WTC11 (cell line): ENCODE measurements at regions not wholly inside any gene's neighbourhood (a gene's known extent, or its start where the extent isn't known, plus 50 kb on each side); places are given as distances from the start of the nearest gene placed in this dataset.
A peak's percentile ranks its signal among the peaks of the same experiment; 100 is the strongest.

Source experiments
- ATF6 ChIP-seq: sonication (generic); formaldehyde crosslinking; IDR thresholded peaks from 2 replicates; pipeline ENCODE4 v1.8.1; 2023; ENCODE audit warnings: mild to moderate bottlenecking, missing genetic modification reagents
- CREB1 ChIP-seq: sonication (generic); formaldehyde crosslinking; IDR thresholded peaks from 2 replicates; pipeline ENCODE4 v1.8.0; 2023; ENCODE audit warnings: mild to moderate bottlenecking, missing genetic modification reagents
- CREM ChIP-seq: sonication (generic); formaldehyde crosslinking; IDR thresholded peaks from 2 replicates; pipeline ENCODE4 v1.8.1; 2022; ENCODE audit warnings: mild to moderate bottlenecking, missing genetic modification reagents, moderate library complexity
- E2F1 ChIP-seq: sonication (generic); formaldehyde crosslinking; IDR thresholded peaks from 2 replicates; pipeline ENCODE4 v1.8.0; 2022; ENCODE audit warnings: mild to moderate bottlenecking, missing genetic modification reagents
- EMX1 ChIP-seq: fragments of 250-450 bp; sonication (Bioruptor Pico); IDR thresholded peaks from 2 replicates; pipeline ENCODE4 v1.8.0; 2021; ENCODE audit warnings: mild to moderate bottlenecking
- FOXP1 ChIP-seq: sonication (generic); formaldehyde crosslinking; IDR thresholded peaks from 2 replicates; pipeline ENCODE4 v1.8.0; 2022; ENCODE audit warnings: missing genetic modification reagents, mild to moderate bottlenecking, moderate library complexity, borderline replicate concordance
- GABPB1 ChIP-seq: sonication (generic); formaldehyde crosslinking; IDR thresholded peaks from 2 replicates; pipeline ENCODE4 v1.8.1; 2023; ENCODE audit warnings: mild to moderate bottlenecking, missing genetic modification reagents
- GRHL2 ChIP-seq: fragments of 250-450 bp; sonication (Bioruptor Pico); IDR thresholded peaks from 2 replicates; pipeline ENCODE4 v1.8.0; 2022; ENCODE audit warnings: mild to moderate bottlenecking, moderate library complexity; ENCODE audit not compliant: insufficient replicate concordance, severe bottlenecking
- HMGA2 ChIP-seq: fragments of 250-450 bp; sonication (Bioruptor Pico); IDR thresholded peaks from 2 replicates; pipeline ENCODE4 v1.4.0; 2021; ENCODE audit warnings: mild to moderate bottlenecking, moderate library complexity
- JUN ChIP-seq: sonication (generic); formaldehyde crosslinking; IDR thresholded peaks from 2 replicates; pipeline ENCODE4 v1.8.0; 2023; ENCODE audit warnings: mild to moderate bottlenecking, missing genetic modification reagents
- MXD4 ChIP-seq: fragments of 250-450 bp; sonication (Bioruptor Pico); IDR thresholded peaks from 2 replicates; pipeline ENCODE4 v1.8.0; 2021; ENCODE audit warnings: mild to moderate bottlenecking, moderate library complexity, borderline replicate concordance
- NFATC4 ChIP-seq: fragments of 250-450 bp; sonication (Bioruptor Pico); IDR thresholded peaks from 2 replicates; pipeline ENCODE4 v1.9.0; 2021; ENCODE audit warnings: mild to moderate bottlenecking
- NR1H2 ChIP-seq: sonication (generic); formaldehyde crosslinking; IDR thresholded peaks from 2 replicates; pipeline ENCODE4 v1.9.0; 2021; ENCODE audit warnings: mild to moderate bottlenecking, moderate library complexity, missing genetic modification reagents
- PREB ChIP-seq: sonication (generic); formaldehyde crosslinking; IDR thresholded peaks from 2 replicates; pipeline ENCODE4 v1.8.1; 2022; ENCODE audit warnings: mild to moderate bottlenecking, missing genetic modification reagents, moderate library complexity, borderline replicate concordance
- RELA ChIP-seq: sonication (generic); formaldehyde crosslinking; IDR thresholded peaks from 2 replicates; pipeline ENCODE4 v1.8.1; 2022; ENCODE audit warnings: missing genetic modification reagents, mild to moderate bottlenecking, borderline replicate concordance
- SMAD3 ChIP-seq: sonication (generic); formaldehyde crosslinking; IDR thresholded peaks from 2 replicates; pipeline ENCODE4 v1.8.0; 2022; ENCODE audit warnings: missing genetic modification reagents, mild to moderate bottlenecking, borderline replicate concordance
- SOX15 ChIP-seq: fragments of 250-450 bp; sonication (Bioruptor Pico); IDR thresholded peaks from 2 replicates; pipeline ENCODE4 v1.9.0; 2021; ENCODE audit warnings: mild to moderate bottlenecking
- SP1 ChIP-seq: sonication (generic); formaldehyde crosslinking; conservative IDR thresholded peaks from 2 replicates; pipeline ENCODE4 v1.8.1; 2022; ENCODE audit warnings: missing genetic modification reagents
- TCF7 ChIP-seq: sonication (generic); formaldehyde crosslinking; IDR thresholded peaks from 2 replicates; pipeline ENCODE4 v1.8.0; 2022; ENCODE audit warnings: mild to moderate bottlenecking, low read depth, missing genetic modification reagents, moderate library complexity
- TEAD1 ChIP-seq: sonication (generic); formaldehyde crosslinking; IDR thresholded peaks from 2 replicates; pipeline ENCODE4 v1.8.0; 2022; ENCODE audit warnings: mild to moderate bottlenecking, missing genetic modification reagents
- USF1 ChIP-seq: sonication (generic); formaldehyde crosslinking; IDR thresholded peaks from 2 replicates; pipeline ENCODE4 v1.8.0; 2022; ENCODE audit warnings: mild to moderate bottlenecking, missing genetic modification reagents
- USF2 ChIP-seq: sonication (generic); formaldehyde crosslinking; IDR thresholded peaks from 2 replicates; pipeline ENCODE4 v1.8.1; 2023; ENCODE audit warnings: mild to moderate bottlenecking, missing genetic modification reagents, moderate library complexity
- ZNF121 ChIP-seq: sonication (generic); formaldehyde crosslinking; IDR thresholded peaks from 2 replicates; pipeline ENCODE4 v1.8.0; 2023; ENCODE audit warnings: missing genetic modification reagents
- ZNF219 ChIP-seq: sonication (generic); formaldehyde crosslinking; IDR thresholded peaks from 2 replicates; pipeline ENCODE4 v1.8.0; 2023; ENCODE audit warnings: missing genetic modification reagents, mild to moderate bottlenecking, borderline replicate concordance
- ZNF263 ChIP-seq: sonication (generic); formaldehyde crosslinking; IDR thresholded peaks from 2 replicates; pipeline ENCODE4 v1.8.1; 2022; ENCODE audit warnings: low read depth, mild to moderate bottlenecking, moderate library complexity, missing genetic modification reagents
- ZNF317 ChIP-seq: sonication (generic); formaldehyde crosslinking; IDR thresholded peaks from 2 replicates; pipeline ENCODE4 v1.8.1; 2023; ENCODE audit warnings: low read depth, mild to moderate bottlenecking, moderate library complexity, missing genetic modification reagents, borderline replicate concordance
- ZNF423 ChIP-seq: fragments of 250-450 bp; sonication (Bioruptor Pico); IDR thresholded peaks from 2 replicates; pipeline ENCODE4 v2.1.2; 2022; ENCODE audit warnings: mild to moderate bottlenecking, moderate library complexity
- ZNF532 ChIP-seq: fragments of 250-450 bp; sonication (Bioruptor Pico); IDR thresholded peaks from 2 replicates; pipeline ENCODE4 v1.9.0; 2021; ENCODE audit warnings: mild to moderate bottlenecking, borderline replicate concordance
- ZSCAN18 ChIP-seq: fragments of 250-450 bp; sonication (Bioruptor Pico); IDR thresholded peaks from 2 replicates; pipeline ENCODE4 v2.1.2; 2022; ENCODE audit warnings: mild to moderate bottlenecking, moderate library complexity

- TF ChIP-seq EMX1 (CRISPR knock-in tag) = peak; percentile 89
- TF ChIP-seq ZSCAN18 = peak; percentile 81; the same call in 1 of the 2 replicates
- no peak for TF ChIP-seq ZNF317 (CRISPR knock-in tag)
- TF ChIP-seq SP1 (CRISPR knock-in tag) = no peak
- TF ChIP-seq ZNF121 = no peak
- TF ChIP-seq CREB1 (CRISPR knock-in tag) = no peak
- TF ChIP-seq ZNF532 (CRISPR knock-in tag) = peak; percentile 52
- TF ChIP-seq RELA = no peak
- TF ChIP-seq HMGA2 (CRISPR knock-in tag) = no peak
- TF ChIP-seq NR1H2 (CRISPR knock-in tag) = no peak
- TF ChIP-seq MXD4 (CRISPR knock-in tag) = no peak
- TF ChIP-seq TEAD1 (CRISPR knock-in tag) = peak; percentile 92; the same call in 1 of the 2 replicates
- TF ChIP-seq USF1 (CRISPR knock-in tag) = no peak
- no peak for TF ChIP-seq USF2 (CRISPR knock-in tag)
- TF ChIP-seq ZNF219 = no peak
- no peak for TF ChIP-seq PREB (CRISPR knock-in tag)
- TF ChIP-seq FOXP1 (CRISPR knock-in tag) = no peak
- peak; percentile 72; the same call in 1 of the 2 replicates for TF ChIP-seq ZNF263 (CRISPR knock-in tag)
- TF ChIP-seq ATF6 (CRISPR knock-in tag) = no peak
- TF ChIP-seq E2F1 (CRISPR knock-in tag) = no peak
- peak; percentile 31; the same call in 1 of the 2 replicates for TF ChIP-seq ZNF423
- TF ChIP-seq NFATC4 = no peak
- TF ChIP-seq GRHL2 (CRISPR knock-in tag) = no peak
- TF ChIP-seq JUN = no peak
- TF ChIP-seq SOX15 = no peak
- TF ChIP-seq CREM (CRISPR knock-in tag) = no peak
- no peak for TF ChIP-seq GABPB1 (CRISPR knock-in tag)
- no peak for TF ChIP-seq TCF7 (CRISPR knock-in tag)
- TF ChIP-seq SMAD3 (CRISPR knock-in tag) = no peak
Measured at GRCh38 chr4:181949704-181950312, 293.4 kb upstream of the TENM3 start (continued).
